HFF-Myc (cell line): ENCODE measurements at regions not wholly inside any gene's neighbourhood (a gene's known extent, or its start where the extent isn't known, plus 50 kb on each side); places are given as distances from the start of the nearest gene placed in this dataset.
"Not testable (repeated sequence)": the region's sequence is repeated elsewhere in the genome, so short reads cannot be mapped to it uniquely, and the experiment has no call there.

Experiments used
- DNase-seq: peaks from one replicate; pipeline ENCODE4 v3.0.0-alpha.2; 2011; ENCODE audit warnings: low read depth; ENCODE audit errors: extremely low read depth
- H3K4me3 ChIP-seq: replicated peaks from 2 replicates; pipeline ENCODE4 v1.5.1; 2011; ENCODE audit warnings: low read depth, mild to moderate bottlenecking, control low read depth, low read length
- CTCF ChIP-seq: IDR thresholded peaks from 2 replicates; pipeline ENCODE4 v1.5.1; 2012; ENCODE audit warnings: mild to moderate bottlenecking, low read depth, low read length, control low read depth; ENCODE audit errors: missing control alignments

- no peak for DNase-seq
- no peak for TF ChIP-seq CTCF
- no peak overlapping the region for H3K4me3 ChIP-seq
Measured at GRCh38 chr3:112755845-112756613, 90.6 kb downstream of the CD200R1L start.

- H3K4me3 ChIP-seq, DNase-seq: not testable (repeated sequence)
Measured at GRCh38 chr3:112755046-112755445, 91.6 kb downstream of the CD200R1L start.

GRCh38 chr3:112751564-112752512 lies 94.8 kb downstream of the CD200R1L start:
- no peak for TF ChIP-seq CTCF
- H3K4me3 ChIP-seq = no peak overlapping the region
- peak; percentile 50 for DNase-seq

- DNase-seq = no peak
- H3K4me3 ChIP-seq = no peak overlapping the region
- TF ChIP-seq CTCF = no peak
Measured at GRCh38 chr3:112751061-112751460, 95.6 kb downstream of the CD200R1L start.

- no peak overlapping the region for H3K4me3 ChIP-seq
- TF ChIP-seq CTCF = no peak
- no peak for DNase-seq
Measured at GRCh38 chr3:112747624-112748023, 99.0 kb downstream of the CD200R1L start.

- TF ChIP-seq CTCF = no peak
- DNase-seq = no peak
- no peak overlapping the region for H3K4me3 ChIP-seq
Measured at GRCh38 chr3:112746675-112747280, 99.9 kb downstream of the CD200R1L start.
